HG02678 (cell line): ENCODE measurements at regions not wholly inside any gene's neighbourhood (a gene's known extent, or its start where the extent isn't known, plus 50 kb on each side); places are given as distances from the start of the nearest gene placed in this dataset.
"Not testable (repeated sequence)": the region's sequence is repeated elsewhere in the genome, so short reads cannot be mapped to it uniquely, and the experiment has no call there.

Experiments
- ATAC-seq: cut with Tn5 transposase; IDR thresholded peaks from one replicate; pipeline ENCODE4 v1.9.1; 2021; ENCODE audit warnings: mild to moderate bottlenecking, moderate library complexity; ENCODE audit not compliant: unreplicated experiment

- ATAC-seq: no peak
These were observed 296.9 kb upstream of the CDH19 start for GRCh38 chr18:66900837-66901236.

DNA sequence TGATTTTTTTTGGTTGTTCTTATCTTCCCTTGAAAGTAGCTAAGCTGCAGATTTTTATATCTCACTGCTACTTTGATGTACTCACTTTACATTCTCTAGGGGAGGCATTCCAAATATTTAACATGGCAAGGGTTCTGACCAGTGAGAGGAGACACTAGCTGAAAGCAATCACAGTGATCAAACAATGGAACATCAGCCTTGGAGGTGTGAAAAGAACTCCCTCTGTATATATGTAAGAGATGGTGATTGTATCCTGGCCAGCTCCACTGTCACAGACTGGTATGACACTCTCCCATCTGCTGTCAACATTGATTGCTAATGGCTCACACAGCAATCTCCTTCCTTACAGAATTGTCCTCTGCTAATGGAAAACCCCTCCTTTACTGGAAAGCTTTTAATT lies 291.7 kb upstream of the CDH19 start:
- no peak for ATAC-seq

DNA sequence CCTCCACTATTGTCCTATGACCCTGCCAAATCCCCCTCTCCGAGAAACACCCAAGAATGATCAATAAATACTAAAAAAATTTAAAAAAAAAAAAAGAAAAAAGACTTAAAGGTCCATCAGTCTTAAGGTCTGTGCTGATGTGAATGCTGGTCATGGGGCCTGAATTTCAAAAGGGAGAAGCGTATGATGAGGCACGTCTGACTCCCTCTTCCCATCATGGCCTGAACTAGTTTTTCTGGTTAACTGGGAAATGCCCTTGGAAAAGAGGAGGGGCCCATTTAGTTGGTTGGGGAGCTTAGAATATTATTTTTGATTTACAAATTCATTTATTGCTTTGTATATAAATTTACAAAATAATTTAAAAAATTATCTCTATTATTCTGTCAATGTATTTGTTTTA lies 291.0 kb upstream of the CDH19 start:
- ATAC-seq: no peak

DNA sequence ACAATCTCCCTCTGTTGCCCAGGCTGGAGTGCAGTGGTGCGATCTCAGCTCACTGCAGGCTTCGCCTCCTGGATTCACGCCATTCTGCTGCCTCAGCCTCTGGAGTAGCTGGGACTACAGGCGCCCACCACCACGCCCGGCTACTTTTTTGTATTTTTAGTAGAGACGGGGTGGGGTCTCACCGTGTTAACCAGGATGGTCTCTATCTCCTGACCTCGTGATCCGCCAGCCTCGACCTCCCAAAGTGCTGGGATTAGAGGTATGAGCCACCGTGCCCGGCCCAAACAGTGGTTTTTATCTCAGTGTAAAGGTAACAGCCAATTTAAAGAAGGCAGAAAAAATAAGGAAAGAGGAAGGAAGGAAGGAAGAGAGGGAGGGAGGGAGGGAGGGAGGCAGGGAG lies 288.5 kb upstream of the CDH19 start:
- ATAC-seq: not testable (repeated sequence)

DNA sequence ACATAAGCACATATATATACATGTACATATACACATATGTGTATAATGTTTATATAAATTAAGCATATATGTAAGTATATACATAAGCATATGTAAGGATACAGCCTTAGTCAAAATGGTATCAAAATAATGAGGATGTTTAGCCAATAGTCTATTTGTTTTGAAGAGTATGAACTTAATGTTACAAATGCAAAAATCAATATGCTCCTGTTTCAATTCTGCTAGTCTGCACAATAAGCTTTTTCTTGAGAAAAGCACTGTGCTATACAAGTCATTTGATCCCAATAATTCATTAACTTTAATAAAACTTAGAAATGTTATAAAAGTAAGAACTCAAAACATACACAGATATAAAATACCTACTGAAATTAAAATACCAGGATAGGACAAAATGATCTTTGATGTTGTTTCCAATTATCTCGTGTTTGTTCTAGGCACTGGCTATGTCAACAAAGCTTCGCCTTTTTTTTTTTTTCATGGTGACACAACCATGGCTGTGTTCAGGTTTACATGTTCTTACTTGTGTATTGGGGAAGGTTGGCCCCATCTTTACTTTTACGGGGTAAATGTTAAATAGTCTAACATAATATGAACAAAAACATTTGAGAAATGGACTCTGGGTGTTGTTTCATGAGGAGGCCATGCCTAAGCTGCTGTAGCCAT lies 271.1 kb upstream of the CDH19 start:
- no peak for ATAC-seq

- ATAC-seq: no peak
These were observed 270.5 kb upstream of the CDH19 start for GRCh38 chr18:66874375-66874774.

- ATAC-seq: no peak
These were observed 270.0 kb upstream of the CDH19 start for GRCh38 chr18:66873899-66874298.

GRCh38 chr18:66872277-66872676 lies 268.4 kb upstream of the CDH19 start:
- no peak for ATAC-seq

GRCh38 chr18:66867653-66868052 lies 263.8 kb upstream of the CDH19 start:
- ATAC-seq: no peak

GRCh38 chr18:66866427-66866940 lies 262.6 kb upstream of the CDH19 start:
- ATAC-seq: not testable (repeated sequence)

- ATAC-seq: no peak
These were observed 234.6 kb upstream of the CDH19 start for GRCh38 chr18:66838340-66838987.

- ATAC-seq: no peak
These were observed 229.8 kb upstream of the CDH19 start for GRCh38 chr18:66833646-66834045.

GRCh38 chr18:66826211-66826610 lies 222.3 kb upstream of the CDH19 start:
- ATAC-seq: no peak

DNA sequence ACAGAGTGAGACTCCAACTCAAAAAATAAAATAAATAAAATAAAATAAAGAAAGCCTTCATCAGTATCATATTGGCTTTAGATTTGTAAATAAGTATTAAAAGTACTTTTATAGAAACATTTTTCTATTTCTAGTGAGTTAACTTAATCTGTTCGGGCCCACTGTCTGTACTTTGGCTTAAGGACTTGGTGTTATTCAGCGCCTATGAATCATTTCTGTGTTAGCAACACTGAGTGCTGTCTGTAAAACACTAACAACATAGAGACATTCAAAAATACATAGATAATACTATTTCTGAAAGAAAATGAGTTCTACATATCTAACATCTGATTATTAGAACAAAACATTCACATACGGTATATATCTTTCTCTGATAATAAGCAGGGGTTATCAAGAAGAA lies 221.5 kb upstream of the CDH19 start:
- no peak for ATAC-seq

DNA sequence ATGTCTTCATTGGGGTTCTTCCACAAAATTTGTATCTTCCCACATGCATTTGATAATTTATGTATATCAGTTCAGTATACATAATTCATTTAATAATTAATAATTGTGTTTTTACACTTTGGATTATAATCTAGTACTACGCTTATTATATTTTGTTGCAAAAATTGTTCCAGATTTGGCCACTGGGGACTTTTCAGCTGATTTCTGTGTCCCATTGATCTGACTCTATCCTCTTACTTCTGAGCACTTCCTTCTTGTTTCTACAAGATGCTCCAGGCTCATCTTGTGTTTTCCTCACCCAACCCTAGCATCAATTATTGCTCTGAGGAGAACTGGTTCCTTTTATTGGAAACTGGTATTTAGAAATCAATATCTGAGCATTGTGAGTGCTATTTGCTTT lies 215.3 kb upstream of the CDH19 start:
- ATAC-seq: no peak

DNA sequence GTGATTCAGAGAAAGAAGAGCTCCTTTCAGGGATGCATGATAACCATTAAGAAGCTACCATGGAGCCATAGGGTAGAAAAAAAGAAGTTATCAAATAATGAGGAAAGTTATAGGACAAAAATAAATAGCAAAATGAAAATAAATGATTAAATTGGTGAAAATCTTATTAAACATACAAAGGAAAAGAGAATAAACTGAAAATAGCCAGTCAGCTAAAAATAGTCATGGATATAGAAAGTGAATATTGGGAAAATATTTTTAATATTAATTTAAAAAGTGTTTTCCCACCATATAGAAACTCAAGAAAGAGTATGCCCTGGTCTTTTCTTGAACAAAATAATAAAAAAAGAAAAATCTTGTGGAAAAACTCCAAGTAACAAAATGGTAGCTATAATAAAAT lies 209.2 kb upstream of the CDH19 start:
- no peak for ATAC-seq

DNA sequence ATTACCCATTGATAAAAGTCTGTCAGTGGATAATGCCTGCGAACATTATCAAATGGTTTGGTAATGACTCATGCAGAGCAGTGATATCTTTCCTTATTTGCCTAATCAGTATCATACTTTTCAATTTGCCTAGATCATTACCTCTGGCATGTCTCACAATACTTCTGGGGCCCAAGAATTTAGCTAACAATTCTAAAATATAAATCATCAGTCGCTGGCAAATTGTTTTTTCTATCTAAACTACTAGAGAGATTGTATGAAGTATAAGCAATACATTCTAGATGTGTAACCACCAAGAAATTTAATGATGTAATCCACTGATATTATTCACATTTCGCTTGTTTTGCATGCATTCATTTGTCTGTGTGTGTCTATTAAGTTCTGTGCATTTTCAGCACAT lies 191.2 kb upstream of the CDH19 start:
- ATAC-seq: no peak

GRCh38 chr18:66792466-66792865 lies 188.6 kb upstream of the CDH19 start:
- no peak for ATAC-seq

DNA sequence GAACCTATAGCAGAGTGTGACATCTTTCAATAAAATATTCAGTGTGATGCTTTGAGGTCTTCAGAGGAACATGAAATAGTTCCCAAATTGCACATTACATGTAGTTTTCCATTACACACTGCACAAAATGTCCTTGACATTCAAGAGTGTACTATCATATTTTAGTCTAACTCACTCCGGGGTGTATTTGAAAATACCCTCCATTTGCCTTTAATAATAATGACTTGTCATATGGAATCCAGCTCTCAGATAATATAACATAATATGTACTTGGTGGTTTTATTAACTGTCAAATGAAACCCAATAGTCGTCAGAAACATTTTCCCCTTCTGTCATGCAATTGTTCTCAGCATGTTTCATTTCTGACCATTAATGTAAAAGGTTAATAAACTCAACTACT lies 176.7 kb upstream of the CDH19 start:
- no peak for ATAC-seq

DNA sequence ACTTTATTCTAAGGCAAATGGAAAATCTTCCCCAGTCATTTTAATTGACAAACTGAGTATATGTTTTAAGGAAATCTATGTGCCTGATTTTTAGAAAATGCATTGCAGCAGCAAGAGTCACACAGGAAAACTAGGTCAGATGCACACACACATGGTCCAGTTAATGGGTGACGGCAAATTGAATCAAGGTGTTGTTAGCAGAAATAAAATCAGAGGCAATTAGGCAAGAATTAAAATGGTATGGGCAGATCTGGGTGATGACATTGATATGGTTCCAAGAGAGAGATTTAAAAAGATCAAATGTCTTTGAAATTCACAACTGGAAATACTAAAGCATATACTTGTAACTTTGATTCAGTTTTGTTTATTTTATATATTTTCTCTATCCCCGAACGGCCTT lies 174.2 kb upstream of the CDH19 start:
- ATAC-seq: no peak

DNA sequence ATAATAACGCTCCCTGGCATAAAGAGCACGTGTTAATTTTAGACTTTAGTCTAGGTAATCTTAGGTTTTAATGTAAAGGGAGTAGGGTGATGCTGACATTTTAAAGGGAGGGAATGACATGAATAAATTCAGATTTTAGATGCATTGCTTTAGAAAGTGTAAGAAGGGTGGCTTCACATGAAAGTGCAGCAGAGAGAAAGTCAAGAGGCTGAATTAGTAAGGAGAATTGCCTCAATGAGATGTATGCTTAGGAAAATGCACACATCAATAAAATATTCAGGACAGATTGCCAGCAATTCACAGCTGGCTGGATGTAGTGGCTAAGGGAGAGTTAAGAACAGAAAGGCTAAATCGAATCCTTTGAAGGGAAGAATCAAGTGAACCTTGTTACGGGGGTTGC lies 165.5 kb upstream of the CDH19 start:
- no peak for ATAC-seq

- no peak for ATAC-seq
These were observed 160.3 kb upstream of the CDH19 start for GRCh38 chr18:66764230-66764629.

DNA sequence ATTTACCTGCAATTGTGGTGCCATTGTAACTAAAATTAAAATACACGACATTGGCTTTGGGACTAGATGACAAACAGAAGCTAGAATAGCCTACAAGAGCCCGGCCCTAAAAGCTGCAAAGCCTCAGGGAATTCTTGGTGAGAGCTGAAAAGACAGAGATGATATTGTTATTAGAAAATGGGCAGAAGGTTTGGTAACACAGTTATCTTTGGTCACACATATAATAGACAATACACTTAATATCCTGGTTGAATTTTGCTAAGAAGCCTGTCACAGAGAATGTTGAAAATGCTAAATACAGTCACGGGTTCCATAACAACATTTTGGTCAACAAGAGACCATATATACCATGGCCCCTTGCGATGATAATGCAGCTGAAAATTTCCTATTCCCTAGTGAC lies 157.3 kb upstream of the CDH19 start:
- ATAC-seq: no peak
